Activated T-helper 1 cell treated with anti-CD3 and anti-CD28 coated beads, Interleukin-2, amount 50 U/mL, for 16 hours (primary cell): ENCODE measurements at regions not wholly inside any gene's neighbourhood (a gene's known extent, or its start where the extent isn't known, plus 50 kb on each side); places are given as distances from the start of the nearest gene placed in this dataset.

ENCODE experiments used
- DNase-seq, 2 donors: peaks; one replicate each; pipeline ENCODE4 v3.0.0-alpha.2; 2020; ENCODE audit warnings: low read depth in 1 of 2, low spot score in 1 of 2

DNA sequence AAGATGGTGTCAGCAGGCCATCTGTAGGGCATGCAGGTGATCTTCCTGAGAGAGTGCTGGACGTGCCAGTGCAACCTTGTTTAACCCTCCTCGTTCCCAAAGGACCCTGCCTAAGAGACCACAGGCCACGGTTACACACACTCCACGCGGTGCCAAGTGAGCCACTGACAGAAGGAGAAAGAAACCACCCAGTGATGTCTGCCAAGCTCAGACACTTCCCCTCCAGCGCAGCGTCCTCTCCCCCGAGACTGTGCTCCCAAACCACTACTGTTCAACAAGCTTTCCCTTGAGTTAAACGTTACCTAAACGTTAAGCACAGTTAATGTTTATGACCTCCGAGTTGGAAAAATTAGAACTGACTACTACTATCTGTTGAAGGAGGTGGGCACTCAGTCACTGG is 119.1 kb upstream of the NCK2 start:
- no peak for DNase-seq

DNA sequence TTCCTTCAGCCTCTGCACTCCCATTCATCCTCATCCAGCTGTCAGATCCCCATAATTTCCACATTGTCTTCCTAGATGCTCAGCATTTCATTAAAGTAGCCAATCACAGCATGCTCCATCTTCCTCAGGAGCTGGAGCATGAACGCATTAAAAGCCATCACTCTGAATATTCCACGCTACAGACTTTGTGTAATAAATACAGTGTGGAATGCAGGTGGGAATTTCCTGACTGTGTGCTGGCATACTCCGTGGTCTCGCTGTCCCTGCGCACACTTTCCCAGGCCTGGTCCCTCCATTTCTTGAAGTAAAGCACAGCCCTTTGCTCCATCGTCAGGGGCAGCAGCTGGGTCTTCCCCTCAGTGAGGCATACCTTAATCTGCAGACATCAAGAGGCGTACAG is 123.7 kb upstream of the NCK2 start:
- DNase-seq: no peak

DNA sequence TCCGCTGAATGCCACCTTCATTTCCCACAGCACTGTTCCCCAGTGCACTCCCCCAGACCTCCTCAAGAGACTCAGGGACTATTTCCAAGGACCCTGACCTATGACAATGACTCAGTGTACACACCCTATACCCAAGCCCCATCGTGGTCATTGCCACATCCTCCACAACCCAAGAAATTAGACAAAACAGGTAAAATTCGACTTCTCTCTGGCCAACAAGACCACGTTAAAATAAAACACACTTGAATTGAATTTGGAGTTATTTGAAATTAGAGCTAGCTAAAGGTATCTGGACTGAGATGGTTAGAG is 126.4 kb upstream of the NCK2 start:
- DNase-seq: no peak

DNA sequence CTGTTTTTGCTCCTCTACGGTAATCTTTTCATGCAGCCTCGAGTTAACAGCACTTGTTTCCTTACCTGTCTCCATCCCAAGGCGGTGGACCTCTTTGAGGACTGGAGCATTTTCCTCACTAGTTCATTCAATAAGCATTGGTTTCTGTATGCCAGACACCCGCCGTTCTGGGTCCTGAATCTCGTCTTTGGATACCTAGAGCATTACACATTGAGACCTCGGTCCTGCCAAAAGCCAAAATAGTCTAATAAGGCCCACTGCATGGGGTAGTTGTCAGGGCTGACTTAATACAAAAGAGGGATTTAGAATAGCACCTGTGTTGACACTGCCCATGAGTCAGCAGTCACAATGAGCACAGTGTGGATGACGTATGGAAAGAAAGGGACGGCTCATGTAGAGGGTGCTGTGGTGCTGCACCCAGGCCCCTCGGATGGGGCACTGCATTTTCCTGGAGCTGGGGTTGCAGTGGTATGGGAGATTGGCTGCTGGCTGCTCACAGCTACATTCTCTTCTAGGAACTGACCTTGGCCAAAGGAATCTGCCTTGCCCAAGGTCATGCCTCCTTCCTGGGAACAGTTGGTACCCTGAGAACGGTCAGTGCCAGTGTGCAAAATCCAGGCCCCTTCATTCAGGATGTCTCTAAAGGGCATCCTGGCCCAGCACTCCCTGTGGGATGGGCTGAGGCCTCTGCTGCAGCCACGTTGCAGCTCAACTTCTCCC is 126.9 kb upstream of the NCK2 start:
- DNase-seq: no peak

DNA sequence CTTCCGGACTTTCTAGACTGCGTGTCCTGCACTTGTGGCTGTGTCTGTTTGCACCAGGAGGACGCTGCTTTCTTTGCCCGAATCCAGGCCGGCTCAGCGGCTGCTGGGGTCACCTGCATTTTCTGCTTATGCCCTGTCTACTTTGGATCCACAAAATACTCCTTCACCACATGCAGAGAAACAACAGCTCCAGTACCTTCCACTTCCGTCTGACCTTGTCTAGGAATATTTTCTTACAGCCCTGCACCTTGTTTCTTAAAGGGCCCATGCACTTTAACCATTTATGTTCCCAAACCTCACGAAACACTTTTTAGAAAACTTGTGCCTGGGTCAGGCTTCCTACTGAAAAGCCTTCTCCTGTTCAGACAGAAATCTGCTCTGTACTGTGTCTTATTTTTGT is 129.4 kb upstream of the NCK2 start:
- no peak for DNase-seq

DNA sequence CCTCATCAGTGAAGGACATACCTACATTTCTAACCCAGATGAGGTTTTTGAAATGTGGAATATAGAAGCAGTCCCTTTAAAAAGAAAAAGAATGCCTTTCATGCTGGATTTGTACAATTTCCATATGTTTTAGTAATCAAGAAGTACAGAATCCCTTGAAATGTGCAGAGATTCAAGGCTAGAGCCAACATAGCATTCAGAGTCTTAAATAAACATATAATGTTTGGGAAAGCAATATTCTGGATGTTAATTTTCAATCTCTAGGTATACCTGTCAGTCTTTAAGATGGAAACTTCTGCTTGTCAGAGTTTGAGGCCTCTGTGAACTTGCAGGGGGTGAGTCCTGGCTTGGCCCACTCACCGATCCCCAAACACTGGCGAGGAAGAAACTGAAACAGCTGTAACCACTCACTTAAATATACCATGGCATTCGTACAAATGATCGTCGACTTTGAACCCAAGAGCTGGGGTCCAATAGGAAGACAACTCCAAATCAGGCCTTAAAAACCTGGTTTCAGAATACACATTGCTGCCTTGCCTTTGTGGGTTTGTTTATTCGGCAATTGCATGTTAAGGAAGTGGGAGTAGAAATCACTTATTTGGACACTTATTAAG is 132.8 kb upstream of the NCK2 start:
- DNase-seq: no peak

DNA sequence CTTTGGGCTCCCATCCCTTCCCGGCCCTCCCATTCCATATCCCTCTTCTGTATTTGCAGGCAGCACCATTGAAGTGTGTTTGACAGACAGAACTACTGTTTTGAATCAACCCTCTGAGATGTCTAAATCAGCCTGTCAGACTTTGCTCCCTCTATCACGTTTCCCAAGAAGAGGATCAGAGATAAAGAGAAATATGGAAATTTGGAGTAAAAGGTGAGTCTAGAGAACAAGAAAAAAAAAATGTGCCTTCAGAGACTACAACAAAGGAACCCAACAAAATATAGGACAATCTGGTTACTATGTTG is 133.4 kb upstream of the NCK2 start:
- DNase-seq: no peak

DNA sequence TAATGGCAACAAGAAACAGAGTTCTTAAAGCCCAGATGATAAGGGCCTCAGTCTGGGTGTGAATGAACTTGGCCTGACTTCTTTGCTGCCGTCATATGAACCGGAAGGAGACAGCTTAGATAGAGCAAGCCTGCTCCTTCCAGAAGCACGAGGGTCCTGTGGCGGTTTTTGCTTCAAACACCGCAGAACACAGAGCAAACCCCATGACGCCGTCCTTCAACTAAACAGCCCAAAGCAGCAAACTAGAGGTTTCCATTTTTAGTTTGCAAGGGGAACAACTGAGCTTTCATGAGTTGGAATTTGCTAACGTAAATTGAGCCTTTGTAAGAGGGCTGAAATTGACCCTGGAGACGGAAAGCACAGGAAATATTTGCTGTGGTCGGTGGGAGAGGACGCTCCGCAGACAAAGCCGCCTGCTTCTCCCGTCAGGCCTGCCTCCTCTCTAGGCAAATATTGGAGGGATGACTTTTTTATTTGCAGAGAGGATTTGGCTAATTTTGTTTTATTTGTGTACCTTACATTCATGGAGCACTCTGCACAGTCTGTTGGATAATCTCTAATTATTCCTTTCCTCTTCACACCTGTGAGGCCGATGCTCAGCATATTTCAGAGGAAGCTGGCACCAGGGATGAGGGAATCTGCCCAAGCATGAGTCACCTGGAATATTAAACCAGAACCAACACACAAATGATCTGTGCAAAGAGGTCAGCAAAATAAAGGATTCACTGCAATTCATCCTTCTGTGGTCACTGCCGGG is 134.0 kb upstream of the NCK2 start:
- no peak for DNase-seq

DNA sequence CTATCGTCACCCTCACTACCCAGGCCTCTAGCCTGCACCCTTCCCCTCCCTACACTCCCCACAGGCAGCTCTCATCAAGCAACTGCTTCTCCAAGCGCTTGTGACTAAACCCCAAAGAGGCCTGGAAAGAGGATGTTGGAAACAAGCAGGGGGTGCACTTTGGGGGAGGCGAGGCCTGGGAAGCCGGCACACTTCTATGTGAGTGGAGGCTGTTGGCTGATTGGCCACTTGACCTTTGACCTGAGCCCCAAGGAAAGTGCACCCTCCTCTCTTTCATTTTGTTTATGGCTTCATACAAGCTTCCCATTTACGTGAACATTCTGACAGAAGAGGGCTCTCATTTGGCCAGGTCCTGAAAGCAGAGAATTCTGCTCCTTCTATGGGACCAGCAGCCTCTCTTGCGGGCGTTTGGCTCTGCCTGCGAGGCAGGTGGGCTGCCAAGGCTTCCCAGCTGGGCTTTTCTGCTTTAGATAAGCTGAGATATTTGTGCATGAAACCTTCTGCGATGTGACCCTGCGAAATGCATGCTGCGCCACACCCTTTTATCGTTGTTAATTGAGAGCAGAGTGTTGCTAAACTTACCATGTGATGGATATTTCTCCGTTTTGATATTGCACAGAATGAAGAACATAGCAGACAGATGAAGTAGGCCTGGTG is 134.8 kb upstream of the NCK2 start:
- DNase-seq: no peak

DNA sequence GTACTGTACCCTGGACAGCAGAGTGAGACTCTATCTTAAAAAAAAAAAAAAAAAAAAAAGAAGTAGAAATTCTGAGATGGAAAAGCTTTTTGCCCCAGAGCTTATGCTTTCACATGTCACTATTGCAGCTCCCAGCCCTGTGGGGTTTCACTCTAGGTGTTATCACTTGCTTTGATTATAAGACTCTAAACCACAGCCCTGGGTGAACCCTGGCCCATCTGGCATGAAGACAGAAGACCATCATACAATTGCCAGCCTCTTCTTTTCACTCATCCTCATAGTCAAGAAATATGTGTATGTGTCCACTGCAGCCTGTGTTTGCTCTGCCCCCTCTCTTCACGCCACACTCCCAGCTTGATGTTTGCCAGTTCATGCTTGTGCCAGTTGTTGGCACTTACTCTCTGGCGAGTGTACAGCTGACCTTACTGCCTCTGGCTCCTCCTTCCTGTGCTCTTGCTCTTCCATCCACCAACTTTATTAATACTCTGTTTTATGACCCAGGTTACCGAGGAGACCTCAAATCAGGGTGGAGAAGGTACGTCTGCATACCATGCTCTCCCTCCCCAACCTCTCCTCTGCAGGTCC is 136.7 kb upstream of the NCK2 start:
- no peak for DNase-seq

DNA sequence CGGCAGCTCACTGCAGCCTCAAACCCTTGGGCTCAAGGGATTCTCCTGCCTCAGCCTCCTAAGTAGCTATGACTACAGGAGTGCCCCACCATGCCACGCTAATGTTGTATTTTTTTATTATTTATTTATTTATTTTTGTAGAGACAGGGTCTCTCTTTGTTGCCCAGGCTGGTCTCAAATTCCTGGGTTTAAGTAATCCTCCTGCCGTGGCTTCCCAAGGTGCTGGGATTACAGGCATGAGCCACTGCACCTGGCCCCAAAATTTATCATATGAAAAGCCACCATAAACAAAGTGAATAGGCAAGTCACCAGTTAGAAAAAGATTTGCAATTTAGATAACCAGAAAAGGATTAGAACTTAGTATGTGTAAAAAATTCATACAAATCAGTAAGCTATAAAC is 138.6 kb upstream of the NCK2 start:
- no peak for DNase-seq

DNA sequence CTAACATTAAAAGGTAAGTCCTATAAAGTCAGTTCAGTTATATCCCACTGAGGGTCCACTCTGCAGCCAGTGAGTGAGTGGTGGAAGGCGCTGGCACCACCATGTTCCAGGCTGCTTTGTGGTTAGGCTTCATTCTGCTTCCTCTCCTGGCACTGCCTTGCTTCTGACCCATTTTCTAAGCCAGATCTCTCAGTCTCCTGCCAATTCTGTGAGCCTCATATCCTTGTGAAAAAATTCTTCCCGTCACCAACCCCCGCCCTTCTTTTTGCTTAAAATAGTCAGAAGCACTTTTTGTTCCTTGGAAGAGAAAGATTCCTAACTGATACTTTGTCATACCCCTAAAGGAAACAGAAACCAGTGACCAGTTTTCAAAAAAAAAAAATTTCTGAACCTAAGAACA is 139.8 kb upstream of the NCK2 start:
- no peak for DNase-seq

DNA sequence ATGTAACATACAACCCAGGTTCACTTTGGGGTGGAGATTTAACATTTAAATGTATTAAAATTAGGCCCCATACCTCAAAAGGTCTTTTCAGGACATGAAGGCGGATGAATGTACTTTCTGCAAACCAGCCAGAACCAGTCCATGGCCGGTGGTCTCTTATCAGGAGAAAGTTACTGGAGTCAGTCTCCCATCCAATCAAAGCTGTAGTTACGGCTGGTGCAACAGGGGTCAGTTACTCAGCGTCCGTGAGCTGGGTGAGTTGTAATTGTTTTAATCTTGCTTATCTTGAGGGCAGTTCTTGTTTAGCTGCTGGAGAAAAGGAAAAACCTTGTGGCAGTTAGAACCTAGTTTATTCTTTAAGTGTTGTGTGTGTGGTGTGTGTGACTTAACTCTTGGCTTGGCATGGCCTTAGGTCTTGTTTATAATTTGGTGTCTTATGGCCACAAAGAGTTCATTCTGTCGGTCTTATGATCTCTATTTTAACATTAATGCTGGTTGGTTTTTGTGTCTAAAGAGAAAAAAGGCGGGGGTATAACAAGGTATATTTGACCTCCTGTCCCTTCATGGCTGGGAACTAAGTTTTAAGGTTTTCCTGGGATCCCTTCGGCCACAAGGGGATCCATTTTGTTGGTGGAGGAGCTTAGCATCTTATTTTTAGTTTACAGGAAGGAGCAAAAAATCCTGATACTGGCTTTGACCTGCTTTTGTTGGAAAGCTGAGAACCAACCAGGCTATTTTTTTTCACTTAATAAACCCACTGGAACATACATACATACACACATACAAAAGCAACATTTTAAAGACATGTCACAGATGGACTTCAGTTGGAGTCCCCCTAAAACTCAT is 143.5 kb upstream of the NCK2 start:
- DNase-seq: no peak

DNA sequence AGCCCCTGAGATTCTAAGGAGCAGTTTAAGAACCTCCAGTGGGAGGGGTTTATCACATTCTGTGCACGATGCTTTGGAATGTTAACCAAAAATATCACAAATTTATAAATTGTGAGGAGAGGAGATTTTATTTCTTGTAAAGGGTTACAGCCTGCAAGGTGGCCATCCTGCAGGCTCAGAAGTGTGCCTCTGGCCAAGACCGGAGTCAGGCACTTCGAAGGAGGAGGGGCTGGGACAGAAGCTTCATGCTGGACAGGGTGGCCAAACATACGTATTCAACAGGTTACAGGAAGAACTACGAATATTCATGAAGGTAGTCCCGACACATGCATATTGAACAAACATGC is 144.1 kb upstream of the NCK2 start:
- DNase-seq: no peak

DNA sequence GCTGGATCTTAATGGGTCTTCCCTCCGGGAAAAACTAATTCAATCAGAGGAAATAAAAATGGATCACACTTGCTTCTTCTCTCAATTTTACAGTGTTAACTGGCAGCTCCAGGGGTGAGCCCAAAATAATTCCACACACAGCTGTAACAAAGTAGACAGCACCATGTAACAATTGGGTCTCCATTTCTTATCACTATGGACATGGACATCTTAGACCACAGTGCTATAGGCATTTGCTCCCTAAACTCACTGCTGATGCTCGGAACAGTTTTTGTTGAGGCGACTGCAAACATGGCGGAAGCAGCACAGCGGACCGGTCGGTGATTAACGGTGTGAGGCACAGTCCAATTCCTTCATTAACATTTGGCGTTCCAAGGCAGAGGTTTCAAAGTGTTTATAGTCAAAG is 144.7 kb upstream of the NCK2 start:
- no peak for DNase-seq

DNA sequence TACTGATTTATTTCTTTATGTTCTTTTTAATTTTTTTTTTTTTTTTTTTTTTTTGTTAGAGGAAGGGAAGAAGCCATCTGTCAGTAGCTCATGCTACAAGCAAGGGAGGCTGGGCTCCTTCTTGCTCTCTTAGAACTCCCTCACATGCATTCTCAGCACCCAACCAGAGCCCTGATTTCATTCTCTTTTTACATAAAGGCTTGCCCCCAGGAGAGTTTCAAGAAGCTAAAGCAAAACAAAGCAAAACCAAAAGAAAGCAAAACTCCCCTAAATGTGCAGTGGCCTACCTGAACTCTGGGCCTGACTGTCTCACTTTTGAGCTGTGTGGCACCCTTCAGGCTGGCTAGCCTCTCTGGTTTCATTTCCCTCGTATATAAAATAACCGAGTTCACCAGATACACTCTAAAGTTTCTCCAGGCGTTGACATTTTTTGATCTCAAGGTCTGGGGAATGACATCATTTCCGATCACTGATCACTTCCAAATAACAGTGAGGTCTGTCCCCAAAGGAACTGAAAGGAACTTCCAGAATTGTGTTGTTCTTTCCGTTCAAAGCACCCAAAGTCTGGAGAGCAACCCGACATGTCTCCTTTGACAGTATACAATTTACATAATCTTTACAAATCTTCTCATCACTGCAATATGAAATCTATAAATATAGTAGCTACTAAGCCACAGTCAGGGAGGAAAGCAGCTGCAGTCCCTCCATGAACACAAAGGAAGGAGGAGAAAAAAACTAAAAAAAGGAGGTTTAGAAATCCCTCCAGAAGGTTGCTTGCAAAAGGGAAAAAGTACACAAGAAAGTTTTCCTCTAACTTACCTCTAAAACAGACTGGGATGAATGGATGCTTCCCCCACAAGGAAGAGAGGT is 145.6 kb upstream of the NCK2 start:
- DNase-seq: no peak

DNA sequence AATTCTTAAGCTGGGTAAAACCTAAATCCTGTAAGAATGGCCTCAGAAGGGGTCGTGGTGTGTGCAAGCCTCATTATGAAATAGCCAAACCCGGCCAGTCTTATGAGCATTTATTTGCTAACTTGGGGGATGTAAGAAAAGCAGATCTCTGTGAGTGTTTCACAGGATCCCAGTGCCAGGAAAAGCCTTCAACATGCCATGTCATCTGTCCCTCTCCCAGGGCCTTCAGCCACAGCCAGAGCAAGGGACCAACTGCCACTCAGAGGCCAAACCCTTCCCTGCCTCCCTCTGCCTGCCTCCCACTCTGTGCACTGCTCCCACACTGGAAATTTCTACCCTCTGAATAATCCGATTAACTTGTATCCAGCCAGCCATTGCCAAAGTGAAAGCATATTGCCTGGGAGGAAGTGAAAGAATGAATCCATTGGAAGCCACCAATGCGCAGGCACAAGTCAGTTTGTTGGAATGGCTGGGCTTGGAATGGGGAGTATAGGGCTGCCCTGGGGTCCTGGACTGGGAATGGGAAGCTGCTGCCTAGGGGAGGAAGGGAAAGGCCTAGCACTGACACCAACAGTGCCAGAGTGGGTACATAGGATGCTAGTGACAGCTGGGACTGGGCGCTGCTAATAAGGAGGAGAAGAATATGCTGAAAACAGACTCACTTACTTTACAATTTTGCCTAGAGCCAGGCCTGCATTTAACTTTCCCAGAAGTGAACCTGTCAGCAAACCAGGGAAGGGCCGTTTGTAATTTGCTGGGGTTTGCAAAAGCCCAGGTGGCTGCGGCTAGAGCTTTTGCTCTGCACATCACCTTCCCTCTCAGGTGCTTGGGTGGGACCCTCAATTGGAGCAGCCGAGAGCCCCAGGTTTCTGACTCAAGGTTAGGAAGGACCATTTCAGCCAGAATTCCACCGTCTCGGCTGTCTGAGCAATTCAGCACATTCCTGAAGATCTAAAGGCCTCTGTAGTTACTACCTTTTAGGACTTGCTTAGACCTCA is 146.6 kb upstream of the NCK2 start:
- no peak for DNase-seq

DNA sequence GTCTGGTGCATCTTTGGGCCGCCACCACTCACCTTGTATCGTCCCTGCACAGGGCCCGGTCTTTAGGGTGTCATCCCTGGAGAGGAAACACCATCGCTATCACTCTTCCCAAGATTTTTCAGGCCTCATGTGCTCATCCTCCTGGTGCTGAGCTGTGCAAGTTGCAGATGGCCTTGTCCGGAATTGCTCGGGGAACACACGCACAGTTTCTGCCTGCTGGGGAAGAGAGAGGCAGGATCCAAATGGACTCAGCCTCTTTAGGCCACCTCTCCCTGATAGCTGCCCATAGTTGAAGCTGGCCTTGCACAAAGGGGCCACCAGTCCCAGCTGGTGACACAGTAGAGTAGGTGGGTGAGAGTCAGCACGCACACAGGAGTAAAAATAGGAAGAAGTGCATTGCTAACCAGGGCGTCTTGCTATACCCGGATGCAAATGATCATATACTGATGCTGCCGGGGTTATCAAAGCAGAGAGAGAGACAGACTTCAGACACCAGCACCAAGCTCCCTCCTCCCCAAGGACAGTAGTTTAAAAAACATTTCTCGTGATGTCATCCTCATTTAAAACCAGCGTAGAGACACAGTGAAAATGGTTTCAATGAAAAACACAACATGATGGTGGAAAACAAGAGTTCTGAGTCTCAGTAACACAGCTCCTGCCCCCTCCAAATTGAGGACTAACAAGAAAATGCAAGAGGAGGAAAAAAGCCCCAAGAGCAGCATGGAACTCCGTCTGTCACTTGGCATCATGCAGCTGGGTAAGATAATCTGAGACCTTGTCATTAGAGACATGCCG is 147.5 kb upstream of the NCK2 start:
- DNase-seq: no peak
